OCI-LY1 (cell line): ENCODE measurements at regions not wholly inside any gene's neighbourhood (a gene's known extent, or its start where the extent isn't known, plus 50 kb on each side); places are given as distances from the start of the nearest gene placed in this dataset.

ENCODE experiments used
- EZH2 ChIP-seq: fragments of 200-600 bp; sonication (generic), shearing (Covaris generic); IDR thresholded peaks from 2 replicates; pipeline ENCODE4 v1.8.0; 2017; ENCODE audit warnings: borderline replicate concordance, mixed run types, mild to moderate bottlenecking, antibody characterized with exemption, low read length, moderate library complexity, mixed read lengths
- TF ChIP-seq, protein P1 (sequence below): fragments of 200-600 bp; sonication (generic), shearing (Covaris generic); IDR thresholded peaks from 2 replicates; pipeline ENCODE4 v1.5.1; 2017; ENCODE audit warnings: mild to moderate bottlenecking, antibody characterized with exemption, low read length, moderate library complexity, mixed read lengths

DNA sequence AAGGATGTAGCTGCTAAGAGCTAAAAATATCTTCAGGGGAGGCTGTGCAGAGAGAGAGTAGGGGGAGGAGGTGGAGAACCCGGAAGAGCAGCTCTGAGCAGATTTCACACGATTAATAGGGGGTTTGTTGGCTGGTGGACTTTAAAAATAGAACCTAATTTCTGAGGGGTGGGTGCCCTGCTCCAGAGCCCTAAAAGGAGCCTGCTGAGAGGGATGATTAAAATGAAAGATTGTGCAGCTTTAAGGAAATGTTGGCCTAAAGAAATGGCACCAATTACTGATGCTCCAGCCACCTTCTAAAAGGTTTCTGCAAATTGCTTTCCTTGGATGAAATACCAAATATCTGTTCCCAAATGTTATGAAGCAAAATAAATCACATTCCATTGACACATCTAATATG lies 202.8 kb upstream of the BTBD3 start:
- TF ChIP-seq, protein P1, sequence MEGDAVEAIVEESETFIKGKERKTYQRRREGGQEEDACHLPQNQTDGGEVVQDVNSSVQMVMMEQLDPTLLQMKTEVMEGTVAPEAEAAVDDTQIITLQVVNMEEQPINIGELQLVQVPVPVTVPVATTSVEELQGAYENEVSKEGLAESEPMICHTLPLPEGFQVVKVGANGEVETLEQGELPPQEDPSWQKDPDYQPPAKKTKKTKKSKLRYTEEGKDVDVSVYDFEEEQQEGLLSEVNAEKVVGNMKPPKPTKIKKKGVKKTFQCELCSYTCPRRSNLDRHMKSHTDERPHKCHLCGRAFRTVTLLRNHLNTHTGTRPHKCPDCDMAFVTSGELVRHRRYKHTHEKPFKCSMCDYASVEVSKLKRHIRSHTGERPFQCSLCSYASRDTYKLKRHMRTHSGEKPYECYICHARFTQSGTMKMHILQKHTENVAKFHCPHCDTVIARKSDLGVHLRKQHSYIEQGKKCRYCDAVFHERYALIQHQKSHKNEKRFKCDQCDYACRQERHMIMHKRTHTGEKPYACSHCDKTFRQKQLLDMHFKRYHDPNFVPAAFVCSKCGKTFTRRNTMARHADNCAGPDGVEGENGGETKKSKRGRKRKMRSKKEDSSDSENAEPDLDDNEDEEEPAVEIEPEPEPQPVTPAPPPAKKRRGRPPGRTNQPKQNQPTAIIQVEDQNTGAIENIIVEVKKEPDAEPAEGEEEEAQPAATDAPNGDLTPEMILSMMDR: no peak
- TF ChIP-seq EZH2: no peak
